Muscle layer of colon (tissue), 2 donors: ENCODE measurements at regions not wholly inside any gene's neighbourhood (a gene's known extent, or its start where the extent isn't known, plus 50 kb on each side); places are given as distances from the start of the nearest gene placed in this dataset.
"Not testable (repeated sequence)": the region's sequence is repeated elsewhere in the genome, so short reads cannot be mapped to it uniquely, and the experiment has no call there.

Source experiments
- H3K27ac ChIP-seq: one replicate; pipeline ENCODE4 v1.7.0; 2013; ENCODE audit warnings: low read depth, mild to moderate bottlenecking, low read length, moderate library complexity
- H3K27me3 ChIP-seq, 2 donors: one replicate each; pipeline ENCODE4 v1.7.0; 2013; ENCODE audit warnings: low read length in 2 of 2, mild to moderate bottlenecking in 2 of 2; ENCODE audit not compliant: insufficient read depth in 2 of 2, control insufficient read depth in 1 of 2
- H3K36me3 ChIP-seq: one replicate; pipeline ENCODE4 v1.7.0; 2013; ENCODE audit warnings: mild to moderate bottlenecking, low read length; ENCODE audit not compliant: insufficient read depth
- H3K4me1 ChIP-seq: one replicate; pipeline ENCODE4 v1.7.0; 2013; ENCODE audit warnings: mild to moderate bottlenecking, low read length; ENCODE audit not compliant: insufficient read depth
- H3K4me3 ChIP-seq, 2 donors: one replicate each; pipeline ENCODE4 v1.7.0; 2013; ENCODE audit warnings: low read length in 2 of 2, low read depth in 1 of 2, mild to moderate bottlenecking in 1 of 2, moderate library complexity in 1 of 2
- H3K9ac ChIP-seq: one replicate; pipeline ENCODE4 v1.7.0; 2013; ENCODE audit warnings: low read length
- H3K9me3 ChIP-seq: one replicate; pipeline ENCODE4 v1.7.0; 2013; ENCODE audit warnings: mild to moderate bottlenecking, low read length
- donor health status: abdominal sarcoma.
- donor health status: Adenocarcinoma of cecum.

DNA sequence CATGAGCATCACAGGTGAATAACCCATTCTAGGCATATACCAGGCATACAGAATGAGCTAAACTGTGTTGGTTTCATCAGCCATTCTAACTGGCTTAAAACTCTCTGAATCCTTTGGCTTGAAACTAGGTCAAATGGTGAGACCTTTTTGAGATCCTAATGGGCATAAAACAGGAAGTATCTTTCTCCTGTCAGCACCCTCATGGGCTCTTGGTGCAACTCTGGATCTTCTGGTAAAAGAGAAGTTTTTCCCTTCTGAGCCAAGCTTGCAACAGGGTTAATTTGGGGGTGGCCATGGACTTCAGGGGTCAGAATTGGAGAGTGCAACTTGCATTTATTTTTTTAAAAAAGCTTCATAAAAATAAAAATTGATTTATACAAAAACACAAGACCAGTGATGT lies 67.9 kb upstream of the GRAMD1B start:
- Histone ChIP-seq H3K9me3 (no peaks in the 10 kb centered on the region), H3K4me3 (no peak overlapping the region), H3K27ac (no peak overlapping the region), H3K9ac (no peak overlapping the region), H3K4me1 (peaks cover 17% of the 10 kb centered on the region), H3K27me3 (peaks cover 6 to 21% of the 10 kb centered on the region in 2 donors), H3K36me3 (no peaks in the 10 kb centered on the region)

DNA sequence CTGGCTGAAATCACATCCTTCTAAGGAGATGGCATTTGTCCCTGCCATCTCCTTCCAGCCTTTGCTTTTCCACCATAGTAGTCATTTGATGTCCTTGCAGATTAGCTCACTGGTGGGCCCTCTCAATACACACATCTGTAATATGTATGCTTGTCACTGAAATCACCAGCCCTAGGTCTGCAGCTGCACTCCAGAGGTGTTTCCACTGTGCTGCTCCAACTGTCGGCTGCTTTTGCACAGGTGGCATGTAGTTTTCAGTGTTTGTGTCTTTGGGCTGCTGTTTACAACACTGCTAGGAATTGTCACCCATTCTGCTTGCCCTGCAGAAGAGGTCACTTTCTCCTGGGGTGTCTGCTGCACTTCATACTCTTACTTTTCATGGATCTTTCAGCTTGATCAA lies 69.0 kb upstream of the GRAMD1B start:
- Histone ChIP-seq H3K4me3 (no peak overlapping the region), H3K9ac (no peak overlapping the region), H3K9me3 (no peaks in the 10 kb centered on the region), H3K27ac (no peak overlapping the region), H3K4me1 (peaks cover 17% of the 10 kb centered on the region), H3K36me3 (no peaks in the 10 kb centered on the region), H3K27me3 (peaks cover 11 to 21% of the 10 kb centered on the region in 2 donors)

DNA sequence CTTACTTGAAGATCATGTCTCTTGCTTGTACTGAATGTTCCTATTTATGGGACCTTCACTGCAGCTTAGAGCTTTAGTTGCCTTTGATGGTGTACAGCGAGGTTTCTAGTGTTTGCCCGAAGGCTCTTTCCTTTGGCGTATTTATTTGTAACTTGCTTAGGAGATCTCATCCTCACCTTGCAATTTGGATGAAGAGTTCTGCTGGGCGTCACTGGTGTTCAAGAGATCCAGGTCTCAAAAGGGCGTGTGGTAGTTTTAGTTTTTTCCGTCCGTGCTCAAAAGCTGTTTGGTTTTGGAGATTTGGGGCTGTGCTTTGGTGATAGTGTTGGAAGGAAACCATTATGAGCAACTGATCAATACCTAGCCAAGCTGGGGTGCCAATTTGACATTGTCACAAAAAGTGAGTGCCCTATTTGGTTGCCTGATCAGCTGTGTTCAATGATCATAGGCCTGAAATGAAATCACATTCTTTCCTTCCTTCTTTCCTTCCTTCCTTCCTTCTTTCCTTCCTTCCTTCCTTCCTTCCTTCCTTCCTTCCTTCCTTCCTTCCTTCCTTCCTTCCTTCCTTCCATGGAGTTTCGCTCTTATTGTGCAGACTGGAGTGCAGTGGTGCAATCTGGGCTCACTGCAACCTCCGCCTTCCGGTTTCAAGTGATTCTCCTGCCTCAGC lies 69.7 kb upstream of the GRAMD1B start:
- Histone ChIP-seq H3K27ac (no peak overlapping the region), H3K9ac (no peak overlapping the region), H3K36me3 (no peaks in the 10 kb centered on the region), H3K4me1 (peaks cover 17% of the 10 kb centered on the region), H3K27me3 (peaks cover 11 to 21% of the 10 kb centered on the region in 2 donors), H3K4me3 (no peak overlapping the region), H3K9me3 (no peaks in the 10 kb centered on the region)

DNA sequence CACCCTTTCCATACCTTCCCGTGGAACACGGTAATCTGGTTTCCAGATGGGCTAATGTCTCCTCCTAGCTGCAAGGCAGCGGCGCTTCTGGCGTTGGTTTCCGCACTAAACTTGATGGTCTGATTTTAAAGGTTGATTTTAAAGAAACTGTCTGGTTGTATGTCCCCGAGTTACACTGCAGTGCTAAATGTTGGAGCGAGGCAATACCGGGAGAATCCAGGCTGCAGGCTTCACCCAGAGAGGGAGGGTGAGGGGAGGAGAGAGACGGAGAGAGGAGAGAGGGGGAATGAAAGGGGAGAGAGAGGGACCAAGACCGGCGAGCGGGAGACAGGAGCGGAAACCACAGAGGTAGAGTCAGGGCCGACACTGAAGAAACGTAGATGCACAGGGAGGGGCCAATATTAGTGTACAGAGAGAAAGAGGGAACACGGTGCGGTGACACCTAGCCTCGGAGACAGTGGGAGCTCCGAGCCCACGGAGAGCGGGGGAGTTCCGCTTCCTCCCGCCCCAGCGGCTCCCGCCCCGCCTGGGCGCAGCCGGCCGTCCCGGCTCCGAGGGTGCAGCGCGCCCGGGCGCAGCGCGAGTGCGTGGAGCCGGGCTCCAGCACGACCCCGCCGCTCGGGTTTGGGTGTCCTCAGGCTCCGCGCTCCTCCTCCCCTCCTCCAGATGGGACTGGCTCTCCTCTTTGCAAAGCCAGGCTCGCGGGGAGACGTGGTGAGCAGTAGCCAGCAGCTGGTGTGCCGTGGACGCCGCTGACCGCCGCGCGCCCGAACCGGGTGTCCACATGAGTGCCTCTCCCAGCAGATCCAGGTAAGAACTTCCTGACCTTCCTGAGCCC lies 71.9 kb upstream of the GRAMD1B start:
- no peak overlapping the region for H3K9ac ChIP-seq
- no peaks in the 10 kb centered on the region for H3K9me3 ChIP-seq
- peak overlapping the region; percentile 34 to 61 for H3K4me3 ChIP-seq

DNA sequence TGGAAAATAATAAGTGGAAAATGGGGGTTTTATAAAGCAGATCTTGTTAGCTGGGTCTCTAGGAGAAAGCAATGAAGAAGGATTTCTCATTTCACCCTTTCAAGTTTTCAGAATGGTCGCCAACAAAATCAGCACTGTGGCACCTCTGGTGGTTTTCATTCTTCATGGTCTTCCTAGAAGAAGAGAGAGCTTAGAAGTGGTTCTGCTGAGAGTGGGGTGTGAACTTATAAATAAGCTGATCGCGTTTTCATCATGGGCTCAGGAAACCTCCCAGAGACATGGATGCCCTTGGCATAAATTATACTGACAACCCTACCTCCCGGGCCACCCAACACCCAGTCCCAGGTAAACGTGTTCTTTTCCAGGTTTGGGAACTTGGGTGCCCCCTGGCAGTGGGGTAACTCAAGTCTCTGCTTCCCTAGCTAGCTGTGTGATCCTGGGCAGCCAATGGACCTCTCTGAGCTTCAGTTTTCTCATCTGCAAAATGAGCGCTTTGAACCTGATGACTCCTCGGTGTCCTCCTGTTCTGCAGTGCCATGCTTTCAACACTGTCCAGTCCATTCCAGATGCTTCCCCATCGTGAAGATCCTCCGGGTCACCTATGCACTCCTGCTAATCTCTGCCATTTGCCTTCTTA lies 72.6 kb upstream of the GRAMD1B start:
- Histone ChIP-seq H3K4me1 (peaks cover 4% of the 10 kb centered on the region), H3K9me3 (no peaks in the 10 kb centered on the region), H3K27ac (no peak overlapping the region), H3K27me3 (peaks cover 11 to 21% of the 10 kb centered on the region in 2 donors), H3K9ac (no peak overlapping the region), H3K36me3 (no peaks in the 10 kb centered on the region), H3K4me3 (peak overlapping the region in 1 of 2 donors; percentile 61)

More for the DNA sequence above, 71.9 kb upstream of the GRAMD1B start:
- Histone ChIP-seq H3K36me3 (no peaks in the 10 kb centered on the region), H3K4me1 (peaks cover 11% of the 10 kb centered on the region), H3K27ac (no peak overlapping the region), H3K27me3 (peaks cover 11 to 21% of the 10 kb centered on the region in 2 donors)

DNA sequence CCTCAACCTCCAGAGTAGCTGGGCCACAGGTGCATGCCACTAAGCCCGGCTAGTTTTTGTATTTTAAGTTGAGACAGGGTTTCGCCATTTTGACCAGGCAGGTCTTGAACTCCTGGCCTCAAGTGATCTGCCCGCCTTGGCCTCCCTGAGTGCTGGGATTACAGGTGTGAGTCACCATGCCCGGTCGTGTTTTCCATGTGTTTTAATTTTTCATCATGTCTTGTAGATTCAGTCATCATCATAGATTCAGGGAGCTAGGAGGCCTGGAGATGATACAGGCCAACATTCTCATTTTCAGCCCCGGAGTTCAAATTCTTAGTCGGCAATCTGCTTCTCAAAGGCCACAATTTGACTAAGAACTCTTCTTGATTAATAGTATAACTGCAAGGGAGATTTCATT lies 73.5 kb upstream of the GRAMD1B start:
- no peaks in the 10 kb centered on the region for H3K9me3 ChIP-seq
- peaks cover 4% of the 10 kb centered on the region for H3K4me1 ChIP-seq
- H3K27me3 ChIP-seq = peaks cover 11 to 21% of the 10 kb centered on the region in 2 donors
- H3K27ac ChIP-seq = no peak overlapping the region
- H3K36me3 ChIP-seq = no peaks in the 10 kb centered on the region
- H3K4me3 ChIP-seq = no peak overlapping the region
- H3K9ac ChIP-seq = no peak overlapping the region

DNA sequence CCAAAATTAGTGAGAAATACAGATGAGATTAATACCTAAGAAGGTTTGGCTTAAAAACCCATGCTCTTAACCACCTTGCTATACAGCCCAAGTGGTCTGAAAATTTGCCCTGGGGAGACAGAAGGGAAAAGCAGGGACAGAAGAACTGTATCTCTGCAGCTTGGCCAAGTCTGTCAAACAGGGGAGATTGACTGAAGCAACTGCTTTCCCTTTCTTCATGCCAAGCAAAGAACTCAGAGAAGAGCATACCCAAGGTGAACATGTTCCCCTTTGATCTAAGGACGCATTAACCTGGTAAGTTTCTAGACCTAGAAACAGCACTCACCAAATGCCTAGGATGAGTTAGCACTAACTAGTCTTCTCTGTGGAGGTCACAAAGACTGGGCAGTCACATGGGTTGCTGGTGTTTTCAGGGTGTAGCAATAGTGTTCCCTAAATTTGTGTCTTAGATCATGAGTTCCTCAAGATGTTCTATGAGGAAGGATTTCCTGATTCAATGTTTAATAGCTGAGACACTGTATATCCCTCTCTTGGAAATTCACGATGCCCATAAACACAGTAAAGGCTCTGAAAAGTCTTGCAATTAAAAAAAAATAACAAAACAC lies 75.6 kb upstream of the GRAMD1B start:
- Histone ChIP-seq H3K4me3 (no peak overlapping the region), H3K27ac (no peak overlapping the region), H3K9me3 (no peaks in the 10 kb centered on the region), H3K27me3 (peaks cover 11 to 21% of the 10 kb centered on the region in 2 donors), H3K4me1 (peaks cover 4% of the 10 kb centered on the region), H3K36me3 (no peaks in the 10 kb centered on the region), H3K9ac (no peak overlapping the region)

DNA sequence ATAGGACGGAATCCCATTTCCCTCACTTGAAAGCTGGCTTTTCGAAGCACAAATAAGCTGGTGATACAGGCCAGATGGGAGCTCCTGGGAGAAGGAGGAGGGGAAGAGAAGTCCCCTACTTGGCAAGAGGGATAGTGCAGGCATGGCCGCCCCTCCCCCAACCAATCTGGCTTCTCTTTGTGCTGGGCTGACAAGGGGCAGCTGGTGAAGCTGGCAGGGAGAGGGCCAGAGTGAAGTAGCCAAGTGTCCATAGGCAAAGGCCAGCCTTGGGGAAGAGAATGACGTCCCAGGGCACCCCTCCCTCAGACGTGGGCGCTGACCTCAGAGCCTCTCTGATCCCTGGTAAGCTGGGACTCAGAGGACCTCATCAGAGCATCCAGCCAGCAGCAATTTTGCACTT lies 78.7 kb upstream of the GRAMD1B start:
- no peaks in the 10 kb centered on the region for H3K4me1 ChIP-seq
- H3K27ac ChIP-seq = no peak overlapping the region
- no peak overlapping the region for H3K9ac ChIP-seq
- H3K4me3 ChIP-seq = no peak overlapping the region
- no peaks in the 10 kb centered on the region for H3K9me3 ChIP-seq
- H3K36me3 ChIP-seq = no peaks in the 10 kb centered on the region
- H3K27me3 ChIP-seq = no peaks in the 10 kb centered on the region

DNA sequence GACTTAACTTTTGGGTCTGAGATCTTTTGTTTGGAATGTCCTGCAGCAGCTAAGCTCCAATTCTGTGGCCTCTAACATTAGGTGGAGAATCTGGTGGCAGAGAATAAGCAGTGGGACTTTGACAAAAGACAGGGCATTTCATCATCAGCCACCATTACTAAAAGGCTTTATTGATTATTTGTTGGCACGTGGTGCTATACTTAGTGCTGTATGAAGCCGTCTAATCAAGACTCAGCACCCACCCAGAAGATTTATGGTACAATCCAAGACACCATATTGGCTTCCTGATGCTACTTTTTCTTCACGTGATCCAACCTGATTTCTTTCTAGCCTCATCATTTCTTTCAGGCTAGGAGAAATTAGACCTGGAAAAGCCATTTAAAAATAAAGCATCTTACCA lies 80.7 kb upstream of the GRAMD1B start:
- Histone ChIP-seq H3K4me3 (no peak overlapping the region), H3K4me1 (peaks cover 11% of the 10 kb centered on the region), H3K27me3 (no peaks in the 10 kb centered on the region), H3K27ac (no peak overlapping the region), H3K9me3 (no peaks in the 10 kb centered on the region), H3K36me3 (no peaks in the 10 kb centered on the region), H3K9ac (no peak overlapping the region)

DNA sequence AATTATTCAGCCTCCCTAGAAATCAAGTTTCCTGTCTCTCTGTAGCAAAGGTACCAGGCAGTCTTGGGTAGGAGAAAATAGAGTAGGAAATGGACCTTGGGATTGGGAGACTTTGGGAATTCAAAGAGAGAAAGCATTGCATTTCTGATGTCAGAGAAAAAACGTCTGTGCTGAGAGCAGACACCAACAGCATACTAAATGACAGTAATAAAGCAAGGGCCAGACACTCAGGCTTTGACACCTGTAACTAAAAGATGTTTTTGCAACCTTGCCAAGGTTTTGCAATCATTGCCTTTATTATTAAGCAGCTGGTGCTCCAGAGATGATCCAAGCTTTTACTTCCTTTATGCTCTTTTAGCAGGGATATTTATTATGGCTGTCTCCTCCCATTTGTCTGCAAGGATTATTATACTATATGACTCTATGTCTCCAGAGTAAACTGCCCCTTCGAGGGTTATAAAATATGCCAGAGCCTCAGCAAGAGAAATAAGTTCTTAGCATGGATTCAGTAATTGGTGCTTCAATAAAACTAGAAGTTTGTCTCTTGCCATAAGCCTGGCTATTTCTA lies 85.2 kb upstream of the GRAMD1B start:
- peaks cover 11% of the 10 kb centered on the region for H3K4me1 ChIP-seq
- H3K27me3 ChIP-seq = no peaks in the 10 kb centered on the region
- H3K27ac ChIP-seq = no peak overlapping the region
- no peak overlapping the region for H3K9ac ChIP-seq
- no peaks in the 10 kb centered on the region for H3K36me3 ChIP-seq
- H3K4me3 ChIP-seq = no peak overlapping the region
- no peaks in the 10 kb centered on the region for H3K9me3 ChIP-seq

DNA sequence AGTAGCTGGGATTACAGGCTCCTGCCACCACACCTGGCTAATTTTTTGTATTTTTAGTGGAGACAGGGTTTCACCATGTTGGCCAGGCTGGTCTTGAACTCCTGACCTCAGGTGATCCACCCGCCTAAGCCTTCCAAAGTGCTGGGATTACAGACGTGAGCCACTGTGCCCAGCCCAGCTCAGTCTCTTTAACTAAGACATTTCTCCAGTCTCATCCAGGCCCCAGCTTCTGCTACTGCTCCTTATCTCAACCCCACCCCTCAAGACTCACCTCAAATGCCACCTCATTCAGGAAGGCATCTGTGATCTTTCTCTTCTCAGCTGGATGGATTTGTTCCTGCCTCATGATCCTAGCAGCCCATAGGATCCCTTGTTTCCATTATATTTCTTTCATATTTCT lies 85.9 kb upstream of the GRAMD1B start:
- H3K27ac ChIP-seq, H3K4me3 ChIP-seq, H3K27me3 ChIP-seq, H3K9ac ChIP-seq, H3K9me3 ChIP-seq, H3K36me3 ChIP-seq: not testable (repeated sequence)
- peaks cover 11% of the 10 kb centered on the region for H3K4me1 ChIP-seq
